Ishikawa (cell line): ENCODE measurements at regions not wholly inside any gene's neighbourhood (a gene's known extent, or its start where the extent isn't known, plus 50 kb on each side); places are given as distances from the start of the nearest gene placed in this dataset.

Experiments used
- CEBPB ChIP-seq: IDR thresholded peaks from 2 replicates; pipeline ENCODE4 v1.6.1; 2012
- CREB1 ChIP-seq: IDR thresholded peaks from 2 replicates; pipeline ENCODE4 v1.6.1; 2012; ENCODE audit warnings: low read depth
- EGR1 ChIP-seq: IDR thresholded peaks from 2 replicates; pipeline ENCODE4 v1.6.1; 2012
- EP300 ChIP-seq: IDR thresholded peaks from 2 replicates; pipeline ENCODE4 v1.6.1; 2012; ENCODE audit warnings: borderline replicate concordance
- FOXM1 ChIP-seq: IDR thresholded peaks from 2 replicates; pipeline ENCODE4 v1.6.1; 2012; ENCODE audit warnings: low read depth, borderline replicate concordance
- MAX ChIP-seq: IDR thresholded peaks from 2 replicates; pipeline ENCODE4 v1.6.1; 2012
- NFIC ChIP-seq: IDR thresholded peaks from 2 replicates; pipeline ENCODE4 v1.6.1; 2012
- RAD21 ChIP-seq: IDR thresholded peaks from 2 replicates; pipeline ENCODE4 v1.6.1; 2012; ENCODE audit warnings: low read depth
- REST ChIP-seq: IDR thresholded peaks from 2 replicates; pipeline ENCODE4 v1.6.1; 2012; ENCODE audit warnings: low read depth, mild to moderate bottlenecking
- TAF1 ChIP-seq: IDR thresholded peaks from 2 replicates; pipeline ENCODE4 v1.6.1; 2012; ENCODE audit warnings: low read depth, mild to moderate bottlenecking
- TCF12 ChIP-seq: IDR thresholded peaks from 2 replicates; pipeline ENCODE4 v1.6.1; 2012; ENCODE audit warnings: low read depth
- TEAD4 ChIP-seq: IDR thresholded peaks from 2 replicates; pipeline ENCODE4 v1.6.1; 2012
- USF1 ChIP-seq: IDR thresholded peaks from 2 replicates; pipeline ENCODE4 v1.6.1; 2012
- YY1 ChIP-seq: IDR thresholded peaks from 2 replicates; pipeline ENCODE4 v1.6.1; 2012; ENCODE audit warnings: low read depth
- ZBTB7A ChIP-seq: IDR thresholded peaks from 2 replicates; pipeline ENCODE4 v1.6.1; 2012; ENCODE audit warnings: low read depth

GRCh38 chr1:190837888-190838287 is 360.2 kb upstream of the BRINP3 start:
- TF ChIP-seq TEAD4 (no peak), TCF12 (no peak), CREB1 (no peak), REST (no peak), USF1 (no peak), TAF1 (no peak), NFIC (no peak), MAX (no peak), CEBPB (no peak), RAD21 (no peak), EGR1 (no peak), YY1 (no peak), ZBTB7A (no peak)

GRCh38 chr1:190847166-190847565 is 369.5 kb upstream of the BRINP3 start:
- no peak for TF ChIP-seq RAD21
- no peak for TF ChIP-seq MAX
- TF ChIP-seq TCF12: no peak
- no peak for TF ChIP-seq TAF1
- no peak for TF ChIP-seq TEAD4
- TF ChIP-seq USF1: no peak

- no peak for TF ChIP-seq CREB1
- TF ChIP-seq USF1: no peak
- no peak for TF ChIP-seq MAX
These were observed 371.7 kb upstream of the BRINP3 start for GRCh38 chr1:190849346-190849745.

GRCh38 chr1:190852611-190853010 is 374.9 kb upstream of the BRINP3 start:
- no peak for TF ChIP-seq FOXM1

- no peak for TF ChIP-seq CEBPB
- TF ChIP-seq EP300: no peak
- no peak for TF ChIP-seq CREB1
- TF ChIP-seq USF1: no peak
- TF ChIP-seq FOXM1: no peak
These were observed 380.5 kb upstream of the BRINP3 start for GRCh38 chr1:190858140-190858539.

GRCh38 chr1:190864013-190864641 is 386.5 kb upstream of the BRINP3 start:
- TF ChIP-seq TAF1: no peak
- TF ChIP-seq FOXM1: no peak
- no peak for TF ChIP-seq CREB1
- TF ChIP-seq YY1: no peak
- no peak for TF ChIP-seq EP300
- TF ChIP-seq RAD21: no peak
- TF ChIP-seq NFIC: no peak
- no peak for TF ChIP-seq CEBPB
- no peak for TF ChIP-seq EGR1
- no peak for TF ChIP-seq TCF12
- TF ChIP-seq MAX: no peak
- TF ChIP-seq USF1: no peak
- no peak for TF ChIP-seq ZBTB7A
- TF ChIP-seq REST: no peak
- TF ChIP-seq TEAD4: no peak
